LNCaP clone FGC (cell line): ENCODE measurements at regions not wholly inside any gene's neighbourhood (a gene's known extent, or its start where the extent isn't known, plus 50 kb on each side); places are given as distances from the start of the nearest gene placed in this dataset.
"Not testable (repeated sequence)": the region's sequence is repeated elsewhere in the genome, so short reads cannot be mapped to it uniquely, and the experiment has no call there.

Experiments
- DNase-seq: peaks from one replicate; pipeline ENCODE4 v3.0.0-alpha.2; 2011; ENCODE audit warnings: low read depth
- H3K4me3 ChIP-seq: 2 replicates; pipeline ENCODE4 v1.5.1; 2011; ENCODE audit warnings: mild to moderate bottlenecking, low read depth, low read length, control low read depth
- CTCF ChIP-seq: IDR thresholded peaks from 2 replicates; pipeline ENCODE4 v1.5.1; 2012; ENCODE audit warnings: mild to moderate bottlenecking; ENCODE audit not compliant: control insufficient read depth, insufficient read depth; ENCODE audit errors: extremely low read depth

- DNase-seq, result no peak
- no peak for TF ChIP-seq CTCF
- H3K4me3 ChIP-seq, result no peak overlapping the region
Measured at GRCh38 chr3:65277798-65278197, 590.0 kb upstream of the ADAMTS9 start.

- H3K4me3 ChIP-seq, result no peak overlapping the region
- DNase-seq, result no peak
- no peak for TF ChIP-seq CTCF
Measured at GRCh38 chr3:65276551-65276950, 588.8 kb upstream of the ADAMTS9 start.

- no peak for TF ChIP-seq CTCF
- DNase-seq, result no peak
- H3K4me3 ChIP-seq, result no peak overlapping the region
Measured at GRCh38 chr3:65268426-65268825, 580.6 kb upstream of the ADAMTS9 start.

- TF ChIP-seq CTCF, result no peak
- no peak for DNase-seq
Measured at GRCh38 chr3:65265942-65266590, 578.3 kb upstream of the ADAMTS9 start.

GRCh38 chr3:65265511-65265910 lies 577.7 kb upstream of the ADAMTS9 start:
- no peak for DNase-seq
- no peak for TF ChIP-seq CTCF

More at GRCh38 chr3:65265942-65266590, 578.3 kb upstream of the ADAMTS9 start:
- no peak overlapping the region for H3K4me3 ChIP-seq

GRCh38 chr3:65262548-65262947 lies 574.7 kb upstream of the ADAMTS9 start:
- no peak overlapping the region for H3K4me3 ChIP-seq
- no peak for TF ChIP-seq CTCF
- DNase-seq, result no peak

More at GRCh38 chr3:65265511-65265910, 577.7 kb upstream of the ADAMTS9 start:
- no peak overlapping the region for H3K4me3 ChIP-seq

- no peak for TF ChIP-seq CTCF
- DNase-seq, result no peak
- no peak overlapping the region for H3K4me3 ChIP-seq
Measured at GRCh38 chr3:65259946-65260345, 572.1 kb upstream of the ADAMTS9 start.

- not testable (repeated sequence) for H3K4me3 ChIP-seq, DNase-seq
Measured at GRCh38 chr3:65252914-65253313, 565.1 kb upstream of the ADAMTS9 start.
